ENCODE measurements at regions not wholly inside any gene's neighbourhood (a gene's known extent, or its start where the extent isn't known, plus 50 kb on each side); places are given as distances from the start of the nearest gene placed in this dataset.

DNA sequence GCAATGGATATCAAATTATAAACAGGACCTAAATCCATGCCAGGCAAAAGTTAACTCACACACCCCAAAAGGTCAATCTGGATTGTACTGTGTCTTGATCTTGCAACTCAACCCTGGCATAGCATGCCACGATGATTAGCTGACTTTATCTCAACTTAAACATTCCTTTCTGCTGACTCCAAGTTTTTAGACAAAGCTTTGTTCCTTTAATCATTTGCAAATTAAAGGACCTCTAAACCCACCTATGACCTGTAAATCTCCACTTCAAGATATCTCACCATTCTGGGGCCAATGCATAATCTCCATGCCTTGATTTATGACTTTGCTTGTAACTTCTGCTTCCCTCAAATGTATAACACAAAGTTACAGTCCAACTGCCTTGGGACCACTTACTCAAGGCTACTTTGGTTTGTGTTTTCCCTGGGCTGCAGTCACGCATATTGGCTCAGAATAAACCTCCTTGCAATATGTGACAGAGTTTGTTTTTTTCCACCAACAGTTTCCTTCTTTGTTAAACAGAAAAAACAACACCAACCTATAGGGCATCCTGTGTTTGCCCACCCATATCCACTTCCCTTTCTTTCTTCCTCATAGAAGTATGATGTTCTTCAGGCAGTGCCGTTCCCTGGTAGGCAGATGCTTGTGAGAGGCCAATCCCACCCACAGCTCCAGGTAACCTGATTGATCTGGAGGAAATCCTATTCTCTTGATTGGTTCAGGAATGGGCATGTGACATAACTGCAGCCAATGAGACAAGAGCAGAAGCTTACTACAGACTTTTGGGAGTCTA, 390.6 kb upstream of the ERCC4 start:
- TF ChIP-seq, protein P1, sequence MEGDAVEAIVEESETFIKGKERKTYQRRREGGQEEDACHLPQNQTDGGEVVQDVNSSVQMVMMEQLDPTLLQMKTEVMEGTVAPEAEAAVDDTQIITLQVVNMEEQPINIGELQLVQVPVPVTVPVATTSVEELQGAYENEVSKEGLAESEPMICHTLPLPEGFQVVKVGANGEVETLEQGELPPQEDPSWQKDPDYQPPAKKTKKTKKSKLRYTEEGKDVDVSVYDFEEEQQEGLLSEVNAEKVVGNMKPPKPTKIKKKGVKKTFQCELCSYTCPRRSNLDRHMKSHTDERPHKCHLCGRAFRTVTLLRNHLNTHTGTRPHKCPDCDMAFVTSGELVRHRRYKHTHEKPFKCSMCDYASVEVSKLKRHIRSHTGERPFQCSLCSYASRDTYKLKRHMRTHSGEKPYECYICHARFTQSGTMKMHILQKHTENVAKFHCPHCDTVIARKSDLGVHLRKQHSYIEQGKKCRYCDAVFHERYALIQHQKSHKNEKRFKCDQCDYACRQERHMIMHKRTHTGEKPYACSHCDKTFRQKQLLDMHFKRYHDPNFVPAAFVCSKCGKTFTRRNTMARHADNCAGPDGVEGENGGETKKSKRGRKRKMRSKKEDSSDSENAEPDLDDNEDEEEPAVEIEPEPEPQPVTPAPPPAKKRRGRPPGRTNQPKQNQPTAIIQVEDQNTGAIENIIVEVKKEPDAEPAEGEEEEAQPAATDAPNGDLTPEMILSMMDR (IDR thresholded peaks at IDR 0.05; ENCODE audit: extremely low read depth in 1 of 2, insufficient read depth in 1 of 2, low read depth in 1 of 2, low read length in 2 of 2): no peak
- TF ChIP-seq POLR2A (IDR thresholded peaks at IDR 0.05; ENCODE audit: low read depth, low read length): no peak
- TF ChIP-seq EZH2 (IDR thresholded peaks at IDR 0.05; ENCODE audit: borderline replicate concordance, low read depth, low read length, severe bottlenecking): no peak
- no peak for TF ChIP-seq GATA2 (IDR thresholded peaks at IDR 0.05; ENCODE audit: insufficient read depth, insufficient read length, low read depth, low read length)
- no peak for TF ChIP-seq POLR2AphosphoS5 (IDR thresholded peaks at IDR 0.05; ENCODE audit: insufficient read depth, low read depth, low read length)
- no peak for TF ChIP-seq FOS (IDR thresholded peaks at IDR 0.05; ENCODE audit: borderline replicate concordance, insufficient read depth, low read length)
- no peak for TF ChIP-seq MYC (IDR thresholded peaks at IDR 0.05; ENCODE audit: low read depth, low read length)
- TF ChIP-seq JUN (IDR thresholded peaks at IDR 0.05; ENCODE audit: borderline replicate concordance, insufficient read depth, insufficient read length, low read depth): no peak
- TF ChIP-seq, protein P2, sequence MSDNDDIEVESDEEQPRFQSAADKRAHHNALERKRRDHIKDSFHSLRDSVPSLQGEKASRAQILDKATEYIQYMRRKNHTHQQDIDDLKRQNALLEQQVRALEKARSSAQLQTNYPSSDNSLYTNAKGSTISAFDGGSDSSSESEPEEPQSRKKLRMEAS (IDR thresholded peaks at IDR 0.05; ENCODE audit: insufficient read depth, insufficient read length): no peak
- no peak overlapping the region for H3K4me2 ChIP-seq (ENCODE audit: insufficient read depth, low read length)
- no peaks in the 10 kb centered on the region for H4K20me1 ChIP-seq (replicated peaks; ENCODE audit: control insufficient read depth, extremely low read depth, insufficient read depth, low read length)
- no peak overlapping the region for H3K4me3 ChIP-seq (replicated peaks in 1 of 3; ENCODE audit: insufficient read depth in 1 of 3, low read depth in 1 of 3, low read length in 3 of 3)
- BruUV-seq (replicated peaks): no TSS peak
- intact Hi-C loops (cut with micrococcal nuclease) (no loop called here), dilution Hi-C loops (cut with MboI; ENCODE audit: extremely low pct_ligation_motif_present, low sequenced_read_pairs) (no loop called here)
- no peaks in the 10 kb centered on the region for H3K79me2 ChIP-seq (ENCODE audit: control insufficient read depth, insufficient read depth, low read length)
- DNase-seq (ENCODE audit: low read depth, low spot score) (no peak), FAIRE-seq (no peak)
- no peak overlapping the region for H3K27ac ChIP-seq (ENCODE audit: insufficient read depth, low read depth, low read length)
- ChIA-PET CTCF (no interaction called here), POLR2A (no interaction called here)
- no peaks in the 10 kb centered on the region for H3K27me3 ChIP-seq (ENCODE audit: control insufficient read depth in 2 of 2, insufficient read depth in 2 of 2, low read length in 2 of 2)
- H3K9ac ChIP-seq (replicated peaks; ENCODE audit: extremely low read depth, insufficient read depth, low read length): no peak overlapping the region
- peaks cover 3% of the 10 kb centered on the region for H3K9me3 ChIP-seq (replicated peaks; ENCODE audit: control insufficient read depth, insufficient read depth, low read length)
- no peaks in the 10 kb centered on the region for H3K4me1 ChIP-seq (ENCODE audit: control insufficient read depth, extremely low read depth, insufficient read depth, low read length)
- no peaks in the 10 kb centered on the region for H3K36me3 ChIP-seq (ENCODE audit: control insufficient read depth in 2 of 2, extremely low read depth in 1 of 2, insufficient read depth in 2 of 2, low read length in 2 of 2)
- H3K9me1 ChIP-seq (replicated peaks; ENCODE audit: control insufficient read depth, extremely low read depth, insufficient read depth, low read length): no peaks in the 10 kb centered on the region
- no peak overlapping the region for H2AFZ ChIP-seq (ENCODE audit: low read depth, low read length)

Data from endothelial cell of umbilical vein (primary cell).